ENCODE measurements at regions not wholly inside any gene's neighbourhood (a gene's known extent, or its start where the extent isn't known, plus 50 kb on each side); places are given as distances from the start of the nearest gene placed in this dataset.

GRCh38 chr5:174354571-174354970 lies 309.1 kb downstream of the NSG2 start:
- Histone ChIP-seq H2AFZ (ENCODE audit: control insufficient read depth, low read depth, low read length) (no peak overlapping the region), H3K9ac (ENCODE audit: control insufficient read depth, insufficient read depth, low read length) (no peak overlapping the region), H3K9me3 (replicated peaks; ENCODE audit: control insufficient read depth, insufficient read depth, low read length) (no peaks in the 10 kb centered on the region), H3K27me3 (replicated peaks in 1 of 2; ENCODE audit: control insufficient read depth in 2 of 2, insufficient read depth in 2 of 2, low read length in 1 of 2) (peaks cover 0 to 1% of the 10 kb centered on the region in 2 experiments; a peak in 2 of 4 replicates), H3K27ac (ENCODE audit: control insufficient read depth, insufficient read depth) (no peak overlapping the region), H3K4me3 (no peak overlapping the region), H4K20me1 (ENCODE audit: control insufficient read depth, insufficient read depth) (no peaks in the 10 kb centered on the region), H3K36me3 (ENCODE audit: control insufficient read depth in 2 of 2, insufficient read depth in 2 of 2, low read length in 1 of 2) (no peaks in the 10 kb centered on the region), H3K79me2 (ENCODE audit: control insufficient read depth, insufficient read depth, low read length) (no peaks in the 10 kb centered on the region), H3K4me2 (ENCODE audit: control insufficient read depth, insufficient read depth) (no peak overlapping the region), H3K4me1 (ENCODE audit: control insufficient read depth, insufficient read depth, low read length) (no peaks in the 10 kb centered on the region)
- TF ChIP-seq POLR2AphosphoS2 (IDR thresholded peaks at IDR 0.05; ENCODE audit: low read depth, low read length) (no peak), HSF1 (IDR thresholded peaks at IDR 0.05; ENCODE audit: low read depth, low read length) (no peak), PBX3 (IDR thresholded peaks at IDR 0.05; ENCODE audit: insufficient replicate concordance, low read depth, low read length) (no peak), ATF7 (IDR thresholded peaks at IDR 0.05; ENCODE audit: low read depth) (no peak), USF2 (IDR thresholded peaks at IDR 0.05; ENCODE audit: borderline replicate concordance, low read depth, low read length) (no peak), EGR1 (IDR thresholded peaks at IDR 0.05; ENCODE audit: borderline replicate concordance in 1 of 2, low read depth in 2 of 2, low read length in 2 of 2) (no peak), BRCA1 (IDR thresholded peaks at IDR 0.05; ENCODE audit: low read depth, low read length) (no peak), YBX1 (IDR thresholded peaks at IDR 0.05) (no peak), SMARCA5 (IDR thresholded peaks at IDR 0.05) (no peak), TARDBP (IDR thresholded peaks at IDR 0.05; ENCODE audit: borderline replicate concordance) (no peak), ZNF274 (IDR thresholded peaks at IDR 0.05; ENCODE audit: insufficient read depth, insufficient read length) (no peak), ZNF207 (IDR thresholded peaks at IDR 0.05; ENCODE audit: borderline replicate concordance) (no peak), ZBTB4 (CRISPR knock-in tag; IDR thresholded peaks at IDR 0.05) (no peak), RCOR1 (conservative IDR thresholded peaks at IDR 0.05; ENCODE audit: low read depth, low read length) (no peak), KAT2A (conservative IDR thresholded peaks at IDR 0.05; ENCODE audit: control insufficient read depth, low read depth, low read length) (no peak), PAX5 (IDR thresholded peaks at IDR 0.05; ENCODE audit: borderline replicate concordance, low read depth, low read length) (no peak), CBX3 (IDR thresholded peaks at IDR 0.05; ENCODE audit: borderline replicate concordance, low read depth) (no peak)
- ATAC-seq (no peak), DNase-seq (ENCODE audit: low read depth, low spot score) (no peak), FAIRE-seq (no peak)
- no TSS peak for BruUV-seq (replicated peaks)
- in situ Hi-C loops (cut with MboI): no loop called here
- WGBS (ENCODE audit: insufficient coverage, insufficient replicate concordance, low lambda C conversion rate, missing lambda C conversion rate): 1% methylated on average over 5 of the region's 5 CpGs
- ChIA-PET POLR2A (no interaction called here), CTCF (no interaction called here), SMC1A (ENCODE audit: uncharacterized antibody, unreplicated experiment) (no interaction called here), RAD21 (ENCODE audit: unreplicated experiment) (no interaction called here)
- intact Hi-C loops (cut with micrococcal nuclease; ENCODE audit: unreplicated experiment): no loop called here

Measured in GM12878 (cell line).